ENCODE measurements at regions not wholly inside any gene's neighbourhood (a gene's known extent, or its start where the extent isn't known, plus 50 kb on each side); places are given as distances from the start of the nearest gene placed in this dataset.
"Not testable (repeated sequence)": the region's sequence is repeated elsewhere in the genome, so short reads cannot be mapped to it uniquely, and the experiment has no call there.

GRCh38 chr13:61575973-61576372 lies 160.3 kb upstream of the PCDH20 start:
- no peak for TF ChIP-seq ZFX (IDR thresholded peaks at IDR 0.05)
- TF ChIP-seq CTCF (conservative IDR thresholded peaks at IDR 0.05) = no peak
- no peak overlapping the region for H3K27ac ChIP-seq

GRCh38 chr13:61563645-61564044 lies 148.0 kb upstream of the PCDH20 start:
- no peak for TF ChIP-seq CTCF (conservative IDR thresholded peaks at IDR 0.05)
- no peak for TF ChIP-seq ZFX (IDR thresholded peaks at IDR 0.05)
- H3K27ac ChIP-seq = no peak overlapping the region

- no peak for TF ChIP-seq ZFX (IDR thresholded peaks at IDR 0.05)
- TF ChIP-seq CTCF (conservative IDR thresholded peaks at IDR 0.05) = no peak
- no peak overlapping the region for H3K27ac ChIP-seq
Measured at GRCh38 chr13:61546911-61547310, 131.3 kb upstream of the PCDH20 start.

- TF ChIP-seq CTCF (conservative IDR thresholded peaks at IDR 0.05) (no peak), ZFX (IDR thresholded peaks at IDR 0.05) (no peak)
- no peak overlapping the region for H3K27ac ChIP-seq
Measured at GRCh38 chr13:61546413-61546812, 130.8 kb upstream of the PCDH20 start.

- TF ChIP-seq CTCF (conservative IDR thresholded peaks at IDR 0.05) = no peak
- TF ChIP-seq ZFX (IDR thresholded peaks at IDR 0.05) = no peak
- no peak overlapping the region for H3K27ac ChIP-seq
Measured at GRCh38 chr13:61536433-61536832, 120.8 kb upstream of the PCDH20 start.

GRCh38 chr13:61531383-61532065 lies 115.9 kb upstream of the PCDH20 start:
- H3K27ac ChIP-seq = no peak overlapping the region

GRCh38 chr13:61519214-61519613 lies 103.6 kb upstream of the PCDH20 start:
- H3K27ac ChIP-seq = not testable (repeated sequence)

More at GRCh38 chr13:61531383-61532065, 115.9 kb upstream of the PCDH20 start:
- TF ChIP-seq ZFX (IDR thresholded peaks at IDR 0.05) = no peak
- no peak for TF ChIP-seq CTCF (conservative IDR thresholded peaks at IDR 0.05)

GRCh38 chr13:61508936-61509335 lies 93.3 kb upstream of the PCDH20 start:
- no peak overlapping the region for H3K27ac ChIP-seq
- TF ChIP-seq ZFX (IDR thresholded peaks at IDR 0.05) (no peak), CTCF (conservative IDR thresholded peaks at IDR 0.05) (no peak)

All from C4-2B (cell line).